ENCODE measurements at regions not wholly inside any gene's neighbourhood (a gene's known extent, or its start where the extent isn't known, plus 50 kb on each side); places are given as distances from the start of the nearest gene placed in this dataset.

GRCh38 chr5:175047048-175047447 is 322.7 kb downstream of the MSX2 start:
- Histone ChIP-seq H3K14ac (ENCODE audit: low read length) (no peak overlapping the region), H3K4me3 (ENCODE audit: low read depth, low read length) (no peak overlapping the region), H3K27me3 (ENCODE audit: insufficient read depth, low read length) (no peaks in the 10 kb centered on the region), H4K12ac (ENCODE audit: low read depth, low read length) (no peak overlapping the region), H4K8ac (ENCODE audit: low read depth, low read length) (no peak overlapping the region), H3K9me3 (ENCODE audit: insufficient read depth, low read depth, low read length) (no peaks in the 10 kb centered on the region), H3K79me1 (ENCODE audit: low read length) (no peaks in the 10 kb centered on the region), H3K36me3 (ENCODE audit: control insufficient read depth in 1 of 2, insufficient read depth in 2 of 2, low read length in 2 of 2) (no peaks in the 10 kb centered on the region), H3K4me1 (ENCODE audit: control insufficient read depth in 1 of 2, insufficient read depth in 2 of 2, low read length in 2 of 2) (no peaks in the 10 kb centered on the region), H4K91ac (ENCODE audit: low read depth, low read length) (no peak overlapping the region), H2BK5ac (ENCODE audit: low read depth, low read length, poor library complexity) (no peak overlapping the region), H3K4me2 (ENCODE audit: low read length) (no peak overlapping the region), H2BK12ac (ENCODE audit: low read length) (no peak overlapping the region), H3K79me2 (ENCODE audit: control insufficient read depth, insufficient read depth, low read length, poor library complexity) (no peaks in the 10 kb centered on the region), H3K27ac (ENCODE audit: low read depth, low read length) (no peak overlapping the region), H3K9ac (ENCODE audit: low read length) (no peak overlapping the region), H3K4ac (ENCODE audit: low read depth, low read length) (no peak overlapping the region), H2AK5ac (ENCODE audit: low read length) (no peak overlapping the region), H3K23ac (ENCODE audit: low read length) (no peak overlapping the region), H2BK120ac (ENCODE audit: insufficient read depth, low read length, poor library complexity) (no peak overlapping the region), H3K18ac (ENCODE audit: low read length) (no peak overlapping the region), H2AFZ (ENCODE audit: insufficient read depth, low read length, poor library complexity) (no peak overlapping the region)
- no peak for DNase-seq
- no CpG with 5 or more reads among the region's 1 CpG for WGBS (ENCODE audit: extremely low coverage, insufficient coverage, insufficient read length)

GRCh38 chr5:175045820-175046219 is 321.4 kb downstream of the MSX2 start:
- no peaks in the 10 kb centered on the region for H3K36me3 ChIP-seq (ENCODE audit: control insufficient read depth in 1 of 2, insufficient read depth in 2 of 2, low read length in 2 of 2)
- no peaks in the 10 kb centered on the region for H3K9me3 ChIP-seq (ENCODE audit: insufficient read depth, low read depth, low read length)
- no peak overlapping the region for H3K4me2 ChIP-seq (ENCODE audit: low read length)
- DNase-seq, result no peak
- H3K4me3 ChIP-seq (ENCODE audit: low read depth, low read length), result no peak overlapping the region
- no peak overlapping the region for H3K27ac ChIP-seq (ENCODE audit: low read depth, low read length)
- no peak overlapping the region for H2BK5ac ChIP-seq (ENCODE audit: low read depth, low read length, poor library complexity)
- no peak overlapping the region for H3K23ac ChIP-seq (ENCODE audit: low read length)
- H2AK5ac ChIP-seq (ENCODE audit: low read length), result no peak overlapping the region
- no peak overlapping the region for H4K12ac ChIP-seq (ENCODE audit: low read depth, low read length)
- no peaks in the 10 kb centered on the region for H3K27me3 ChIP-seq (ENCODE audit: insufficient read depth, low read length)
- no peaks in the 10 kb centered on the region for H3K79me2 ChIP-seq (ENCODE audit: control insufficient read depth, insufficient read depth, low read length, poor library complexity)
- no peak overlapping the region for H3K18ac ChIP-seq (ENCODE audit: low read length)
- H4K91ac ChIP-seq (ENCODE audit: low read depth, low read length), result no peak overlapping the region
- H3K79me1 ChIP-seq (ENCODE audit: low read length), result no peaks in the 10 kb centered on the region
- H2AFZ ChIP-seq (ENCODE audit: insufficient read depth, low read length, poor library complexity), result no peak overlapping the region
- no peak overlapping the region for H2BK120ac ChIP-seq (ENCODE audit: insufficient read depth, low read length, poor library complexity)
- no peak overlapping the region for H3K14ac ChIP-seq (ENCODE audit: low read length)
- no peak overlapping the region for H3K4ac ChIP-seq (ENCODE audit: low read depth, low read length)
- no peak overlapping the region for H2BK12ac ChIP-seq (ENCODE audit: low read length)
- no peak overlapping the region for H4K8ac ChIP-seq (ENCODE audit: low read depth, low read length)
- no peaks in the 10 kb centered on the region for H3K4me1 ChIP-seq (ENCODE audit: control insufficient read depth in 1 of 2, insufficient read depth in 2 of 2, low read length in 2 of 2)
- no peak overlapping the region for H3K9ac ChIP-seq (ENCODE audit: low read length)
- WGBS (ENCODE audit: extremely low coverage, insufficient coverage, insufficient read length), result no CpG with 5 or more reads among the region's 5 CpGs

- no peaks in the 10 kb centered on the region for H3K4me1 ChIP-seq (ENCODE audit: control insufficient read depth in 1 of 2, insufficient read depth in 2 of 2, low read length in 2 of 2)
- no peak overlapping the region for H2AK5ac ChIP-seq (ENCODE audit: low read length)
- no peak overlapping the region for H3K18ac ChIP-seq (ENCODE audit: low read length)
- H3K14ac ChIP-seq (ENCODE audit: low read length), result no peak overlapping the region
- DNase-seq, result no peak
- no peaks in the 10 kb centered on the region for H3K27me3 ChIP-seq (ENCODE audit: insufficient read depth, low read length)
- no peak overlapping the region for H3K4ac ChIP-seq (ENCODE audit: low read depth, low read length)
- H2BK5ac ChIP-seq (ENCODE audit: low read depth, low read length, poor library complexity), result no peak overlapping the region
- WGBS (ENCODE audit: extremely low coverage, insufficient coverage, insufficient read length), result no CpG with 5 or more reads among the region's 2 CpGs
- H4K8ac ChIP-seq (ENCODE audit: low read depth, low read length), result no peak overlapping the region
- no peaks in the 10 kb centered on the region for H3K79me1 ChIP-seq (ENCODE audit: low read length)
- H3K4me2 ChIP-seq (ENCODE audit: low read length), result no peak overlapping the region
- no peak overlapping the region for H3K23ac ChIP-seq (ENCODE audit: low read length)
- no peaks in the 10 kb centered on the region for H3K36me3 ChIP-seq (ENCODE audit: control insufficient read depth in 1 of 2, insufficient read depth in 2 of 2, low read length in 2 of 2)
- no peaks in the 10 kb centered on the region for H3K79me2 ChIP-seq (ENCODE audit: control insufficient read depth, insufficient read depth, low read length, poor library complexity)
- H4K91ac ChIP-seq (ENCODE audit: low read depth, low read length), result no peak overlapping the region
- H2AFZ ChIP-seq (ENCODE audit: insufficient read depth, low read length, poor library complexity), result no peak overlapping the region
- H2BK120ac ChIP-seq (ENCODE audit: insufficient read depth, low read length, poor library complexity), result no peak overlapping the region
- H2BK12ac ChIP-seq (ENCODE audit: low read length), result no peak overlapping the region
- H3K4me3 ChIP-seq (ENCODE audit: low read depth, low read length), result no peak overlapping the region
- H4K12ac ChIP-seq (ENCODE audit: low read depth, low read length), result no peak overlapping the region
- peaks cover 2% of the 10 kb centered on the region for H3K9me3 ChIP-seq (ENCODE audit: insufficient read depth, low read depth, low read length)
- no peak overlapping the region for H3K27ac ChIP-seq (ENCODE audit: low read depth, low read length)
- no peak overlapping the region for H3K9ac ChIP-seq (ENCODE audit: low read length)
Observed at GRCh38 chr5:175037820-175038219, 313.4 kb downstream of the MSX2 start.

GRCh38 chr5:175035882-175036533 is 311.6 kb downstream of the MSX2 start:
- no peak overlapping the region for H4K8ac ChIP-seq (ENCODE audit: low read depth, low read length)
- no peak overlapping the region for H3K14ac ChIP-seq (ENCODE audit: low read length)
- H3K9me3 ChIP-seq (ENCODE audit: insufficient read depth, low read depth, low read length), result peaks cover 2% of the 10 kb centered on the region
- no peak overlapping the region for H3K4ac ChIP-seq (ENCODE audit: low read depth, low read length)
- H2BK5ac ChIP-seq (ENCODE audit: low read depth, low read length, poor library complexity), result no peak overlapping the region
- H3K27ac ChIP-seq (ENCODE audit: low read depth, low read length), result no peak overlapping the region
- WGBS (ENCODE audit: extremely low coverage, insufficient coverage, insufficient read length), result no CpG with 5 or more reads among the region's 1 CpG
- H2BK120ac ChIP-seq (ENCODE audit: insufficient read depth, low read length, poor library complexity), result no peak overlapping the region
- H2BK12ac ChIP-seq (ENCODE audit: low read length), result no peak overlapping the region
- no peak overlapping the region for H2AK5ac ChIP-seq (ENCODE audit: low read length)
- no peaks in the 10 kb centered on the region for H3K27me3 ChIP-seq (ENCODE audit: insufficient read depth, low read length)
- H3K79me2 ChIP-seq (ENCODE audit: control insufficient read depth, insufficient read depth, low read length, poor library complexity), result no peaks in the 10 kb centered on the region
- no peak overlapping the region for H4K91ac ChIP-seq (ENCODE audit: low read depth, low read length)
- H3K9ac ChIP-seq (ENCODE audit: low read length), result no peak overlapping the region
- H3K4me3 ChIP-seq (ENCODE audit: low read depth, low read length), result no peak overlapping the region
- no peak overlapping the region for H2AFZ ChIP-seq (ENCODE audit: insufficient read depth, low read length, poor library complexity)
- no peak for DNase-seq
- H3K4me2 ChIP-seq (ENCODE audit: low read length), result no peak overlapping the region
- no peak overlapping the region for H3K18ac ChIP-seq (ENCODE audit: low read length)
- no peaks in the 10 kb centered on the region for H3K79me1 ChIP-seq (ENCODE audit: low read length)
- H3K4me1 ChIP-seq (ENCODE audit: control insufficient read depth in 1 of 2, insufficient read depth in 2 of 2, low read length in 2 of 2), result no peaks in the 10 kb centered on the region
- H3K36me3 ChIP-seq (ENCODE audit: control insufficient read depth in 1 of 2, insufficient read depth in 2 of 2, low read length in 2 of 2), result no peaks in the 10 kb centered on the region
- no peak overlapping the region for H3K23ac ChIP-seq (ENCODE audit: low read length)
- H4K12ac ChIP-seq (ENCODE audit: low read depth, low read length), result no peak overlapping the region
